Gastroesophageal sphincter (tissue), 3 donors: ENCODE measurements at regions not wholly inside any gene's neighbourhood (a gene's known extent, or its start where the extent isn't known, plus 50 kb on each side); places are given as distances from the start of the nearest gene placed in this dataset.

Source experiments
- CTCF ChIP-seq, 4 experiments: fragments of 200-600 bp in 2 of 4; fragments of 450-650 bp in 2 of 4; sonication (generic) in 1 of 4; IDR thresholded peaks; one replicate each; pipeline ENCODE4 v1.5.1; 2017 to 2019; ENCODE audit warnings: antibody characterized with exemption in 4 of 4, mild to moderate bottlenecking in 2 of 4, moderate library complexity in 2 of 4
- POLR2AphosphoS5 ChIP-seq: sonication (generic); formaldehyde crosslinking; IDR thresholded peaks from one replicate; pipeline ENCODE4 v1.6.1; 2017; ENCODE audit warnings: antibody characterized with exemption

GRCh38 chr1:222975472-222976122 lies 160.8 kb downstream of the DISP1 start:
- TF ChIP-seq CTCF (IDR thresholded peaks at IDR 0.05) (no peak), POLR2AphosphoS5 (no peak)
